ENCODE measurements at regions not wholly inside any gene's neighbourhood (a gene's known extent, or its start where the extent isn't known, plus 50 kb on each side); places are given as distances from the start of the nearest gene placed in this dataset.

GRCh38 chr18:52200406-52200805, 139.6 kb upstream of the DCC start:
- TF ChIP-seq ZNF274 (IDR thresholded peaks at IDR 0.05; ENCODE audit: borderline replicate concordance, low read depth, low read length) (no peak), RCOR1 (IDR thresholded peaks at IDR 0.05; ENCODE audit: borderline replicate concordance in 1 of 2, low read depth in 2 of 2, low read length in 2 of 2) (no peak)

All from K562 (cell line).